BLaER1 treated with 17β-estradiol and CSF1 and Interleukin-3, amounts not matched to agents 10 nM and 100 nM (cell line): ENCODE measurements at regions not wholly inside any gene's neighbourhood (a gene's known extent, or its start where the extent isn't known, plus 50 kb on each side); places are given as distances from the start of the nearest gene placed in this dataset.
"Not testable (repeated sequence)": the region's sequence is repeated elsewhere in the genome, so short reads cannot be mapped to it uniquely, and the experiment has no call there.

Source experiments
- H3K27ac ChIP-seq, 11 experiments: shearing (Covaris generic); formaldehyde crosslinking; 2 replicates each; pipeline ENCODE4 v1.8.1; 2022
- H3K27me3 ChIP-seq, 11 experiments: shearing (Covaris generic); formaldehyde crosslinking; 2 replicates each; pipeline ENCODE4 v1.8.1; 2022
- H3K36me3 ChIP-seq, 11 experiments: shearing (Covaris generic); formaldehyde crosslinking; 2 replicates each; pipeline ENCODE4 v1.8.1; 2022
- H3K4me1 ChIP-seq, 10 experiments: shearing (Covaris generic); formaldehyde crosslinking; 2 replicates each; pipeline ENCODE4 v1.8.1; 2022
- H3K4me2 ChIP-seq, 11 experiments: shearing (Covaris generic); formaldehyde crosslinking; 2 replicates each; pipeline ENCODE4 v1.8.1; 2022
- H3K4me3 ChIP-seq, 10 experiments: shearing (Covaris generic); formaldehyde crosslinking; 2 replicates each; pipeline ENCODE4 v1.8.1; 2022
- H3K9ac ChIP-seq, 11 experiments: shearing (Covaris generic); formaldehyde crosslinking; 2 replicates each; pipeline ENCODE4 v1.8.1; 2022
- H3K9me3 ChIP-seq, 11 experiments: shearing (Covaris generic); formaldehyde crosslinking; replicated peaks in 1 of 11; 2 replicates each; pipeline ENCODE4 v1.8.1; 2022
- H4K20me1 ChIP-seq, 11 experiments: shearing (Covaris generic); formaldehyde crosslinking; 2 replicates each; pipeline ENCODE4 v1.8.1; 2022
- Cebpa-rat ChIP-seq, 11 experiments: shearing (Covaris generic); IDR thresholded peaks; 2 replicates each; pipeline ENCODE4 v1.8.1; 2022

GRCh38 chr16:6695666-6696065, 637.0 kb upstream of the RBFOX1 start:
- no peak overlapping the region for H3K9ac ChIP-seq
- no peaks in the 10 kb centered on the region for H3K9me3 ChIP-seq
- H3K4me3 ChIP-seq, result no peak overlapping the region
- H3K4me1 ChIP-seq, result no peaks in the 10 kb centered on the region
- no peaks in the 10 kb centered on the region for H3K27me3 ChIP-seq
- H4K20me1 ChIP-seq, result no peaks in the 10 kb centered on the region
- no peak for TF ChIP-seq Cebpa-rat (IDR thresholded peaks at IDR 0.05)
- H3K4me2 ChIP-seq, result no peak overlapping the region
- H3K36me3 ChIP-seq, result no peaks in the 10 kb centered on the region
- no peak overlapping the region for H3K27ac ChIP-seq

GRCh38 chr16:6694636-6695035, 638.0 kb upstream of the RBFOX1 start:
- Histone ChIP-seq H3K27me3 (no peaks in the 10 kb centered on the region), H3K36me3 (no peaks in the 10 kb centered on the region), H3K4me1 (no peaks in the 10 kb centered on the region), H3K4me2 (no peak overlapping the region), H3K9ac (no peak overlapping the region), H3K27ac (no peak overlapping the region), H3K4me3 (no peak overlapping the region), H3K9me3 (no peaks in the 10 kb centered on the region), H4K20me1 (no peaks in the 10 kb centered on the region)
- TF ChIP-seq Cebpa-rat (IDR thresholded peaks at IDR 0.05), result no peak

GRCh38 chr16:6693418-6693817, 639.2 kb upstream of the RBFOX1 start:
- not testable (repeated sequence) for H3K36me3 ChIP-seq, H3K27ac ChIP-seq, H4K20me1 ChIP-seq, H3K4me3 ChIP-seq, H3K4me1 ChIP-seq, H3K4me2 ChIP-seq, H3K9me3 ChIP-seq, H3K27me3 ChIP-seq, H3K9ac ChIP-seq

GRCh38 chr16:6692874-6693273, 639.8 kb upstream of the RBFOX1 start:
- Histone ChIP-seq H3K36me3 (no peaks in the 10 kb centered on the region), H3K4me1 (no peaks in the 10 kb centered on the region), H3K27ac (no peak overlapping the region), H3K9ac (no peak overlapping the region), H4K20me1 (no peaks in the 10 kb centered on the region), H3K4me2 (no peak overlapping the region), H3K9me3 (no peaks in the 10 kb centered on the region), H3K4me3 (no peak overlapping the region), H3K27me3 (no peaks in the 10 kb centered on the region)
- TF ChIP-seq Cebpa-rat (IDR thresholded peaks at IDR 0.05), result no peak

- no peak overlapping the region for H3K4me2 ChIP-seq
- no peaks in the 10 kb centered on the region for H3K36me3 ChIP-seq
- no peaks in the 10 kb centered on the region for H3K27me3 ChIP-seq
- no peaks in the 10 kb centered on the region for H3K4me1 ChIP-seq
- no peaks in the 10 kb centered on the region for H4K20me1 ChIP-seq
- H3K27ac ChIP-seq, result no peak overlapping the region
- no peak overlapping the region for H3K9ac ChIP-seq
- no peak for TF ChIP-seq Cebpa-rat (IDR thresholded peaks at IDR 0.05)
- peaks cover 0 to 5% (median 0%) of the 10 kb centered on the region in 11 experiments; a peak in 1 of 22 replicates for H3K9me3 ChIP-seq
- no peak overlapping the region for H3K4me3 ChIP-seq
These were observed 641.9 kb upstream of the RBFOX1 start for GRCh38 chr16:6690741-6691140.

GRCh38 chr16:6689643-6690042, 643.0 kb upstream of the RBFOX1 start:
- H3K9me3 ChIP-seq, result peaks cover 0 to 5% (median 0%) of the 10 kb centered on the region in 11 experiments; a peak in 1 of 22 replicates
- H3K36me3 ChIP-seq, result no peaks in the 10 kb centered on the region
- TF ChIP-seq Cebpa-rat (IDR thresholded peaks at IDR 0.05), result no peak
- no peaks in the 10 kb centered on the region for H3K27me3 ChIP-seq
- H3K27ac ChIP-seq, result no peak overlapping the region
- H3K4me3 ChIP-seq, result no peak overlapping the region
- H3K4me2 ChIP-seq, result no peak overlapping the region
- no peaks in the 10 kb centered on the region for H3K4me1 ChIP-seq
- H3K9ac ChIP-seq, result no peak overlapping the region
- no peaks in the 10 kb centered on the region for H4K20me1 ChIP-seq

- no peak for TF ChIP-seq Cebpa-rat (IDR thresholded peaks at IDR 0.05)
- Histone ChIP-seq H3K9me3 (peaks cover 0 to 5% (median 0%) of the 10 kb centered on the region in 11 experiments; a peak in 1 of 22 replicates), H3K4me2 (no peak overlapping the region), H3K27me3 (no peaks in the 10 kb centered on the region), H3K9ac (no peak overlapping the region), H3K36me3 (no peaks in the 10 kb centered on the region), H3K27ac (no peak overlapping the region), H3K4me3 (no peak overlapping the region), H4K20me1 (no peaks in the 10 kb centered on the region), H3K4me1 (no peaks in the 10 kb centered on the region)
These were observed 645.1 kb upstream of the RBFOX1 start for GRCh38 chr16:6687593-6687992.

- no peaks in the 10 kb centered on the region for H4K20me1 ChIP-seq
- no peaks in the 10 kb centered on the region for H3K36me3 ChIP-seq
- no peaks in the 10 kb centered on the region for H3K27me3 ChIP-seq
- H3K9me3 ChIP-seq, result peaks cover 0 to 5% (median 0%) of the 10 kb centered on the region in 11 experiments; a peak in 1 of 22 replicates
- peaks cover 6 to 11% (median 10%) of the 10 kb centered on the region in 10 experiments; a peak in 19 of 20 replicates for H3K4me1 ChIP-seq
- no peak overlapping the region for H3K27ac ChIP-seq
- no peak overlapping the region for H3K4me2 ChIP-seq
- H3K9ac ChIP-seq, result no peak overlapping the region
- no peak overlapping the region for H3K4me3 ChIP-seq
- TF ChIP-seq Cebpa-rat (IDR thresholded peaks at IDR 0.05), result no peak
These were observed 648.5 kb upstream of the RBFOX1 start for GRCh38 chr16:6684076-6684673.

- H3K4me3 ChIP-seq, result no peak overlapping the region
- H3K36me3 ChIP-seq, result no peaks in the 10 kb centered on the region
- H3K4me1 ChIP-seq, result peaks cover 6 to 15% (median 13%) of the 10 kb centered on the region in 10 experiments; a peak in 19 of 20 replicates
- H3K4me2 ChIP-seq, result no peak overlapping the region
- no peaks in the 10 kb centered on the region for H4K20me1 ChIP-seq
- no peak overlapping the region for H3K27ac ChIP-seq
- no peaks in the 10 kb centered on the region for H3K9me3 ChIP-seq
- H3K9ac ChIP-seq, result no peak overlapping the region
- H3K27me3 ChIP-seq, result no peaks in the 10 kb centered on the region
- no peak for TF ChIP-seq Cebpa-rat (IDR thresholded peaks at IDR 0.05)
These were observed 650.4 kb upstream of the RBFOX1 start for GRCh38 chr16:6682142-6682811.

- Histone ChIP-seq H4K20me1 (no peaks in the 10 kb centered on the region), H3K27me3 (no peaks in the 10 kb centered on the region), H3K27ac (no peak overlapping the region), H3K4me1 (peaks cover 6 to 15% (median 13%) of the 10 kb centered on the region in 10 experiments; a peak in 19 of 20 replicates), H3K9ac (no peak overlapping the region), H3K9me3 (no peaks in the 10 kb centered on the region), H3K36me3 (no peaks in the 10 kb centered on the region), H3K4me2 (0 out of 22 replicates have a peak overlapping the region, but pooled peaks of 1 of the 11 experiments have one; percentile 38), H3K4me3 (no peak overlapping the region)
- no peak for TF ChIP-seq Cebpa-rat (IDR thresholded peaks at IDR 0.05)
These were observed 654.1 kb upstream of the RBFOX1 start for GRCh38 chr16:6678586-6678985.
